ENCODE measurements at regions not wholly inside any gene's neighbourhood (a gene's known extent, or its start where the extent isn't known, plus 50 kb on each side); places are given as distances from the start of the nearest gene placed in this dataset.
"Not testable (repeated sequence)": the region's sequence is repeated elsewhere in the genome, so short reads cannot be mapped to it uniquely, and the experiment has no call there.

- no peak for DNase-seq
Measured at GRCh38 chr15:99823346-99823745, 90.1 kb upstream of the LYSMD4 start.

- no peak for DNase-seq
Measured at GRCh38 chr15:99819981-99820718, 86.9 kb upstream of the LYSMD4 start.

- no peak for DNase-seq
Measured at GRCh38 chr15:99818872-99819271, 85.6 kb upstream of the LYSMD4 start.

- not testable (repeated sequence) for DNase-seq
Measured at GRCh38 chr15:99816862-99817261, 83.6 kb upstream of the LYSMD4 start.

- DNase-seq = not testable (repeated sequence)
Measured at GRCh38 chr15:99810663-99811062, 77.4 kb upstream of the LYSMD4 start.

GRCh38 chr15:99799854-99800250 is 66.6 kb upstream of the LYSMD4 start:
- DNase-seq = not testable (repeated sequence)

- not testable (repeated sequence) for DNase-seq
Measured at GRCh38 chr15:99799182-99799853, 66.1 kb upstream of the LYSMD4 start.

GRCh38 chr15:99796940-99797870 is 64.0 kb upstream of the LYSMD4 start:
- not testable (repeated sequence) for DNase-seq

- DNase-seq = not testable (repeated sequence)
Measured at GRCh38 chr15:99791881-99792807, 58.9 kb upstream of the LYSMD4 start.

- not testable (repeated sequence) for DNase-seq
Measured at GRCh38 chr15:99790751-99791150, 57.5 kb upstream of the LYSMD4 start.

GRCh38 chr15:99788156-99788555 is 54.9 kb upstream of the LYSMD4 start:
- no peak for DNase-seq

GRCh38 chr15:99784800-99785199 is 51.6 kb upstream of the LYSMD4 start:
- not testable (repeated sequence) for DNase-seq

GRCh38 chr15:99783918-99784619 is 50.8 kb upstream of the LYSMD4 start:
- not testable (repeated sequence) for DNase-seq
